ENCODE measurements at regions not wholly inside any gene's neighbourhood (a gene's known extent, or its start where the extent isn't known, plus 50 kb on each side); places are given as distances from the start of the nearest gene placed in this dataset.

- no peak for TF ChIP-seq POLR2AphosphoS5 (IDR thresholded peaks at IDR 0.05)
- no peak for TF ChIP-seq CTCF (IDR thresholded peaks at IDR 0.05)
Observed at GRCh38 chr1:98437540-98437939, 224.0 kb upstream of the SNX7 start.
